ENCODE measurements at regions not wholly inside any gene's neighbourhood (a gene's known extent, or its start where the extent isn't known, plus 50 kb on each side); places are given as distances from the start of the nearest gene placed in this dataset.

DNA sequence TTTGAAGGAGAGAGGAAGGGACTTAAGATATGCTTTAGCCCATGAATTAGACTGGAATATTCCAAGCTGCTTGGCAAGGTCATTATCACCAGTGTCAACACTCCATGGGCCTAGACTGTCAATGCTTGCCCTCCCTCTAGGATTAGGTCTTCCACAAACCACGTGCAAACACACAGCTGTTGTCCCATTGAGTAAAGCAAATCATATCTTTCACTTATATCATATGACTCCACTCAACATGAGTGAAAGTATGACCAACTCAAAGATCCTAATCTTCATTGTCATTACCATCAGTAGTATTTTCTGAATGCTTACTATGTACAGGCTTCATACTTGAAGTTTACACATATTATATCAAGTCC lies 57.0 kb upstream of the GRAMD2B start:
- DNase-seq: no peak

DNA sequence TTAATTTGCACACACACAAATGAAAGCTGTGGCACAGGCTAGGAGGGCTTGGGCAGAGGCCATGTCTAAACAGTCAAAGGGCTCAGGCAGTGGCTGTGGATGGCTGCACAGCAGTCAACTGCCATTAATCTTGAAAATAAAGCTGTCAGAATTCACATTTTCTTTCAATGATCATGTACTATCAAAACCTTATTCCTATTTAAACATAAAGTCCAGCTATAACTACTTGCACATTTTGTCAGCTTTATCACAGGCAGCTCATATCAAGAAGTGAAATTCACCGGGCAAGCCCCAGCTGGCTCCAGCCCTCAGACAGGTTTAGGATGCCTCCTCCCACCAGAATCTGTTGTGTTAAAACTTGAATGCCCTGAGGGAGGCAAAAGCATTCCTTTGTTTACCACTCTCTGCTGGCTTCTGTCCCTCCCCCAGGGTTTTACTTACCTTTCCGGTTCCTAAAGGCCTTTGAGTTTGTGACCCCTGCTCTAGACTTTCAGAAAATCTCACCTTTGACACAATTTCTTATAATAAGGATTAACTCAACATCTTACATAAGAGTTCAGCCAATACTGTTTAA lies 54.9 kb upstream of the GRAMD2B start:
- no peak for DNase-seq

DNA sequence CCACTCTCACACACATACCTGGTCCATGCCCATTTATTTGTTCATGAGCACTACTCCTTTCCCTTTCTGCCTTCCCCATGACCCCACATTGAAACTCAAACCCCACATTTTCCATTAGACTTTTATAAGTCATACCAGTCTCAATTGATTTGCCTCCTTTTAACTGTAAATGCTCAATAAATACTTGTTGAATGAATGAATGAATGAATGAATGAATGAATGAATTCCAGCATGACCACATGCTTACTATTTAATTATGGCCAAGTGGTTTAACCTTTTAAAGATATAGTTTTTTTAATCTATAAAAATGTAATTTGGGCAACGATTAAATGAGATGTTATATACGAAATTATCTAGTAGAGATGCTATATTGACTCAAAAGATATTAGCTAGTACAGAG lies 54.1 kb upstream of the GRAMD2B start:
- no peak for DNase-seq

DNA sequence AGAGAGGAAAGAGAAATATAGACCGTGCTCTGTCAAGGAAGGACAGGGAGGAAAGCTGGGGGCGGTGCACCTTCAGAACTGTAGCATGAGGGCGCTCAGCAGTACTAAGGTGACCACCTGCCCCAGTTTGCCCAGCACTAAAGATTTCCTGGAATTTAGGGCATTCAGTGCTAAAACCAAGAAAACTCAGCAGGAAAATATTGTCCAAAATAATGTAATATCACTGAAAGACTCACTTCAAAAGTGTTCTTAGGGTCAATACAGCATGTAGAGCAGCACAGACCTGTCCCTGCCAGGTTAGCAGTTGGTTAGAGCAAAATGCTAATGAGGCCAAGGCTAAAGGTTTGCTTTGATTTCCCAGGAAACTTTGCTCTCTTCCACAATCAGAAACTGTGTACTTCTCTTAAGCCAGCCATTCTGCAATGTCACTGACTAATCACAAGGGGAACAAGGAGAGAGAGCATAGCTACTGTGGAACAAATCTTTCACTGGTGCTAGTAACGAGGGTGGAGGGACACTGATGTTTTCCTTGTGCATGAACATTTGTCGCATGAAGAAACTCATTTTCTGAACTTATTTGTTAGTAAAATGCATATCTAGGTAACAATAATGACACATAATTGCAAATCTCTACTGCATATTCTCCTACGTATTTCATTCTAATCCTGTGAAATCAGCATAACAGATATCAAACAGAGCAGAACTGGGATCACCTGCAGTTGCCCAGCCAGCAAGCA lies 53.0 kb upstream of the GRAMD2B start:
- DNase-seq: no peak

DNA sequence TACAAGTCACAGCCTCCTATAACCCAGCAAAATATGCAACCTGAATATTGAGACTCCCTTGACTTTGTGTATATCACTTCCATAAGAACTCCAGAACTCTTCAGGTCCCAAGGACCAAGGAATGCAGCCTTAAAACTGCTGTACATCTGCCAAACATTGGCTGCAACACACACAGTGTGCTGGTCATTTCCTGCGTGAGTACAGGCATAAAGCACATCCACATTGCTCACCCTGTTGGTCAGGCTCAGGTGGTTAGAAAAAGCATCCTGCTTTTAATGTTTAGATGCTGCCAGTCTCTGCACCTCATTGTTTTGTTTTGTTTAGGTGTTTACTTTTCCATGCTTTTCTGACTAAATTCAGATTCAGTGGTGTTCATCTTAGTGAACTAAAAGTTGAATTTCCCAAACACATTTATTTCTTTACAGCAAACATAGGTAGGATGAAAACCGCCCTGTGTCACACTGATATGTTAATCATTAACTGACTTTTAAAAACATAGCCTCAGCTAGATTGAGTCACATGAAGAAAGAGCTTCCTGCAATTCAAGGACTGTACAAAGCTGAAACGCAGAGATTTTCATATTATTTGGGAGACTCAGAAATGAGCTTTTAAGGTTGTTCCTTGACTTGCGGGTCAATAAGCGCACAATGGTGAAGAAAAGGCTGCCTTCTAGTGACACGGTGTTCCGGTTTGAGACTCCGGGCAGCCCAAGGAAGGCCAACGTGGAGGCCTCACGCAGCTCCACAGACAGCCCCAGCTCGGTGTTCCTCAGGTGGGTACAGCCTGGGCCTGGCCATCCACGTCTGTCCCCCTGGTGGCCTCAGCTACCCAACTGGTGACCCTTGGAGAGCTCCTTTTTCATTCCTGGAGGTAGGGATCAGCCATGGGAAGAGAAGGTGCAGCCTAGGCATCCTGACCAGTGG lies 52.2 kb upstream of the GRAMD2B start:
- DNase-seq: no peak

DNA sequence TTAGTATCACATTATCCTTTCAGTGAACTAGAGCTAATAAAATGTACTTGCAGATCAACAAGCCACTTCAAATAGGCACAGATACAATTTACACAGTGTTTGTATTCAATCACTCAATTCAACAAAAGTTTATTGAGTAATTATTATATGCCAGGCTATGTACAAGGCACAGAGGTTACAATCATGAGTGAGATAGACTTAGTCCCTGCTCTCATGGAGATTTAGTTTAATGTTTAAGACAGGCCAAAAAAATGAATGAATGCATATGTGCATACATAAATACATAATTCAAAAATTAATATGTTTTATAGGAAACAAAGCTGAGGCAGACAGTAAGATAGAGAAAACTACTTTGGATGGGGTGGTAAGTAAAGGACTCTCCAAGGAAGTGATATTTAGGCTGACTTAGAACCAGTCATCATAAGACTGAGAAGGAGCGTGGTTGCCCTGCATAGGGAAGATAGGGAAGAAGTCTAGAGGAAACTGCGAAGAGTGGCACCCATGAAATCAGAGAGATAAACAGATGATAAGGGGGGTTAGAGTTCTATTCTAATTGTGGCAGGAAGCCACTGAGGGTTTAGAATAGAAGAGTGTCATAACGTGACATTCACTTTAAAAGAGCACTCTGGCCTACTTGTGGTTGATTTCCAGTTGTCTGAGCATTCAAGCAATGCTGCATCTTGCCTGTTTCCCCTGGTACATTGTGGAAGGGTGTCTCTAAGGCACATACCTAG lies 49.7 kb upstream of the GRAMD2B start:
- DNase-seq: no peak
